Suppressor macrophage treated with lipopolysaccharide for 4 hours (primary cell): ENCODE measurements at regions not wholly inside any gene's neighbourhood (a gene's known extent, or its start where the extent isn't known, plus 50 kb on each side); places are given as distances from the start of the nearest gene placed in this dataset.
"Not testable (repeated sequence)": the region's sequence is repeated elsewhere in the genome, so short reads cannot be mapped to it uniquely, and the experiment has no call there.

Source experiments
- DNase-seq: peaks from one replicate; pipeline ENCODE4 v3.0.0-alpha.2; 2020

DNA sequence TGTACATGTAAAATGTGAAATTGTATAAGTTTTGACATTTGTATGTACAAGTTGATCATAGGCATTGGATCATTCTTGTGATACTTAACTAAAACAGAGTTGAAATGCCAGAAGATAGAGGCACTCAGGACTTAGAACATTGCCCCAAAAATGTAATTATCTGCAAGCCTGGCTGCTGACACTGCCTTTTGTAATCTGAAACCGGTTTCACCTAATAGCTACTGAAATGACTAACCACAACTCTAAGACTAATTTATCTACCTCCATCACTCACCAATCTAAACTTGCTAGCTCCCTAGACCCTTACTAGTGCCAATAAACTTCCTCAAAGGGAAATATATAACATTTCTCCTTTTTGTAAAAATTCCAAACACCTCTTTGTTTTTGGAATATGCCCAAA is 2596.2 kb downstream of the PCDH9 start:
- no peak for DNase-seq

DNA sequence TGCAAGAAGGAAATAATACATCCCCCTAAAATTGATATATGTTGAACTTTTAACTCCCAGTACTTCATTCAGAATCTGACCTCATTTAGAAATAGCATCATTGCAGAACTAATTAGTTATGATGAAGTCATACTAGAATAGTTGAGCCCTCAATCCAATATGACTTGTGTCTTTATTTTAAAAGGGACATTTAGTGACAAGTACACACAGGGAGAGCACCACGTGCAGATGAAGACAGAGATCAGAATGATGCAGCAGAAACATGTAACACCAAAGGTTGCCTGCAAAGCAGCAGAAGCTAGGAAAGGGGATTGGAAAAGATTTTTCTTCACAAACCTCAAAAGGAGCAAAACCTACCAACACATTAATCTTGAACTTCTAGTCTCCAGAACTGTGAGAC is 2602.5 kb downstream of the PCDH9 start:
- DNase-seq, result no peak

DNA sequence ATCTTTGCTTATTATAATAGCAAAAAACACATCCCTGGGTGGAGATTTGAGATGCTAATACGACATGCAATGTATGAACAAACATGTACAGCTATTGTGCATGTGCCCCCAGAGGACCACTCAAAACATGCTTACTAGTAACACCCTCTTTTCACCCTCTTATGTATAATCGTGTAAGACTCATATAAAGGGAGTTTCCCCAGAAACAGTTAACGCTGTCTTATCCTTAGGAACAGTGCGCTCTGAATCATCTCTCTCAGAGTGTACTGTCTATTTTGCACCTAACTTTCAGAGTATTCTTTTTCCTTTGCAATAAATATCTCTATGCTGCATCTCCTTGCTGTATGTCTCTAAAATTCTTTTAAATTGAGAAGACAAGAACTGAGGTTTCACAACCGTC is 2604.0 kb downstream of the PCDH9 start:
- DNase-seq, result no peak

DNA sequence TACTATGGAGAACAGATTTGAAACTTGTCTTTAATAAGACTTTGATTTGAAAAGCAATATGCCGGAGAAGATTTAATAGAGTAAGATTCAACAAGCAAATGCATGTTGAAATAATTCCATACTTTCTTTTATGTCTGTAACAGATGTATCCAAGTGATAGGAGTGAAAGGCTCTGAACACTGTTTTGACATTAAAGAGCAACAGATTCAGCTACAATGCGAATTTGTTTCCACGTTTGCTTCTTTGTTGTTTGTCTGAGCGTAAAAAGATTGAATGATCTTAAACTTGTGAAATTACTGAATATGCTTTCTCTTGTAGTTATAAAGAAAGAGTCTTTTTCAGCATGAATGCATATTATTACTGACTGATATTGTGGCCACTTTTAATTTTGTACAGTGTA is 2612.9 kb downstream of the PCDH9 start:
- no peak for DNase-seq

DNA sequence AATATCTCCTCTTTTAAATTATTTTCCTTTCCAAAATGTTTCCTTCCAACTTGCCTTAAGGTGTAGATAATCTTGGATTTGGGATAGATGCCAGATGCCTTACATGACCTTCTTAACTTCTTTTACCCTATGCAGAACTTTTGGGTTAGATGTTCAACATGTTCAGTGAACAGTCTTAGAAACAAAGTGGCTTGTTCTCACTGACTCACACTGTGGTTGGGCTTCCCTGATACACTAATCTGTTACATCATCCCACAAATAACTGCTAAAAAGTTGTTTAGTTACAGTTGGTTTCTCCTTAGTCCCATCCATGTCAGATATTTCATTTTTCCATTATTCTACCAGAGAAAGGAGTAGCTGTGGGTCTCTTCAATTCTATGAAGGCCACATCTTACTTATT is 2638.2 kb downstream of the PCDH9 start:
- no peak for DNase-seq

DNA sequence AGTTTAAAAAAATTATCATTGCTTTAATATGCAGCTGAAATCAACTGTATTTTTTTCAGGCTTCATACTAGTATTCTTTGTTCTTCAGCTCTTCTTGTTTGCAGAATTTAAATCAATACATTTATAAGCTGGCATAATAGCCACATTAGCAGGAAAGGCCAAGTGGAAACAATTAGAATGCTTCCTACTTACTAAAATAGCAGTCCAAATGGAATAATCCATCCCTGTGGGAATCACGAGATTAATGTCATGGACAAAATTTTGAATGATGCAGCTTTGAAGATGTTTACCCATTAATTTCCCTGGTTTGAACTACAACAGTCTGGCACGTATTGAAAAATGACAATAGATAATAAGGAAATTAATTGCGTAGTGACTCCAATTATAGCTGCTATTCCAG is 2650.8 kb downstream of the PCDH9 start:
- no peak for DNase-seq

DNA sequence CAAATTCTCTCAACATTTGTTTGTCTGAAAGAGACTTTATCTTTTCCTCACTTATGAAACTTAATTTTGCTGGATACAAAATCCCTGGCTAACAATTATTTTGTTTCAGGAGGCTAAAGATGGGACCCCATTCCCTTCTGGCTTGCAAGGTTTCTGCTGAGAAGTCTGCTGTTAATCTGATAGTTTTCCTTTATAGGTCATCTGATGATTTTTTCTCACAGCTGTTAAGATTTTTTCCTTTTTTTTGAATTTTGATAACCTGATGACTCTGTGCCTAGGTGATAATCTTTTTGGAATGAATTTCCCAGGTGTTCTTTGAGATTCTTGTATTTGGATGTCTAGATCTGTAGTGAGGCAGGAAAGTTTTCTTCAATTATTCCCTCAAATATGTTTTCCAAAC is 2661.4 kb downstream of the PCDH9 start:
- DNase-seq, result no peak

DNA sequence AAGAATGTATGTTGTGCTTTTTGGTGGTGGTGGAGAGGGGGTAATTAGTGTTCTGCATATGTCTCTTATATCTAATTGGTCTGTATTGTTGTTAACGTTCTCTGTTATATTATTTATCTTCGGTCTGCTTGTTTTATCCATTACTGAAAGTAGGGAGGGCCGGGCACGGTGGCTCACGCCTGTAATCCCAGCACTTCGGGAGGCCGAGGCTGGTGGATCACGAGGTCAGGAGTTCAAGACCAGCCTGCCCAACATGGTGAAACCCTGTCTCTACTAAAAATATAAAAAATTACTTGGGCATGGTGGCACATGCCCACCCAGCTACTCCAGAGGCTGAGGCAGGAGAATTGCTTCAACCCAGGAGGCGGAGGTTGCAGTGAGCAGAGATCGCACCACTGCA is 2672.1 kb downstream of the PCDH9 start:
- DNase-seq, result not testable (repeated sequence)

DNA sequence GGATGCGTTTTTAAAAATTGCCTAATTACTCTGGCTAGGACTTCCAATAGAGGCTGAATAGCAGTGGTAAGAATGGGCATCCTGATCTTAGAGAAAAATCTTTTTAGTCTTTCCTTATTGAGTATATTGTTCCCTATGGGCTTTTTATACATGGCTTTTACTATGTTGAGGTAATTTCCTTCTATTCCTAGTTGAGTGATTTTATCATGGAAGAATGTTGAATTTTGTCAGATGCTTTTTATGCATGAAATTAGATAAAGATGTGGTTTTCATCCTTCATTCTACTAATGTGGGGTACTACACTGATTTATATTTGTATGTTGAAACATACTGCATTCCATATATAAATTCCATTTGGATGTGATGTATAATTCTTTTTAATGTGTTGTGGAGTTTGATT is 2673.8 kb downstream of the PCDH9 start:
- DNase-seq, result no peak

DNA sequence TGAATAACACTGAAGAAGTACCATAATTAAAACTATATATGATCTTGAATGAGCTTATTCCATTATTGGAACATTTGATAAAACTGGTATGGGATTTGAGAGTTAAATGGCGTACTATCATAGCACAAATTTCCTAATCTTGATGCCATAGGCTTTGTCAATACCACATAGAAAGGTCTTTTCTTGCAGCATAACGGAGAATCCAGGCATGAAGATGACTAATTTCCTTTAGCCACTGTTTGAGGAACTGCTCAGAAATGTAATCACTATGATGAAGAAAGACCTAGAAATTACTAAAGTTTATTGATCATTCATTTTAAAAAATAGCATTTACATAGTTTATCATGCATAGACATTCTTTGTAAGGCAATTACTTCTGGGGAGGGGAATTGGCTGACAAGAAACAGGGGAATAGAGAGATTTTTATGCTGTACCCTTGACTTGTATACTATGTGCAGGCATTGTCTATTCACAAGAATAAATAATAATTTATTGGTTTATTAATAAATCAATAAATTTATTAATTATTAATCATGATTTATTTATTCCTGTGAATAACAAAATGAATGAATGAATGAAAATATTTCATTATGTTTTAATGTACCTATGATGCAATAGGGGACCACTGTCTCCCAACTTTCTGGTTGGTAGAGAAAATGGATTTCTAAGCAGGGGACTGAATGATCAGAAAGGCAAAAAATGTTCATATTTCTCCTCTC is 2676.6 kb downstream of the PCDH9 start:
- peak; percentile 24 for DNase-seq

DNA sequence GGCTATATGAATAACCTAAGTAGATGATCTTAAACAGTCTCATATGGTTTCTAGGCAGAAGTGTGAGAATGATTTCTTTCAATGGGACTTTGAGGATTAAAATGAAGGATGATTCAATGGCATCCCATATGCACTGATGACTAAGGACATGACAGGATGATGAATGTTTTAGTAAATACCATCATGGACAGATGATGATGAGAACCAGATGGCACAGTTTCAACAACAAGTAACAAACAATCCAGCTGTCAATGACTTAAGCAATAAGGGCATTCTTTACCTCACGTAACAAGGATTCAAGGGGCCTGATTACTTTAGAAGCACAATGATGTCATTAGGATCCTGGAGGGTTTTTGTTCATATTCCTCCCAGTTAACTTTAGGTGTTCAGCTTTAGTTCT is 2678.4 kb downstream of the PCDH9 start:
- DNase-seq, result no peak

DNA sequence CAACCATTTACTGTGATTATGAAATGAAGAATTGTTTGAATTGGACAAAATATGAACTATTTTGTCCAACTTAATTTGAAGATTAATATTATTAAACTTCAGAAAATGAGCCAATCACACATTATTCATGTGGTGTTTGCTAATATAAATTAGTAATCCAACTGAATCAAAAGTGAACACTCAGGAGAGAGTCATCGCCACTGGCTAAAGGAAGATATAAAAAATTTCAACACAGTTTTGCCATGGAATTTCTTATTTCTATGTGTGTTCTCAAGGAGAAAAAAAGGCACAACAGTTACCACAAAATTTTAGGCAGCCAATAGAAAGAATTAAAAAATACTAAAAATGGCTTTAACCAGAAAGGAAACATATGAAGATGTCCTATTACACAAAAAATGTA is 2683.8 kb downstream of the PCDH9 start:
- DNase-seq, result no peak

DNA sequence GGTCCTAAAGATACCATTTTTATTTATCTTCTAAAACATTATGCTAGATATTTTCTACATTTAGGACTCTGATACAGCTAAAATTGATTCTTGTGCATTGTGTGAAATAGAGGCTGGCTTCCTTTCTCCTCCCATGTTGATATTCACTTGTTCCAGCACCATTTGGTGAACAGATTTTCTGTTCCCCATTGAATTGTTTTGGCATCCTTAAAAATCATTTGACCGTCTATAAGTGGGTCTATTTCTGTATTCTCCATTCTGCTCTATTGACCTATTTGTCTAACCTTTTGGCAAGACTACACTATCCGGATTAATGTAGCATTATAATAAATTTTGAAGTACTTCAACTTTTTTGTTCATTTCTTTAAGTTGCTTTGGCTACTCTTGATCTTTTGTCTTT is 2689.2 kb downstream of the PCDH9 start:
- no peak for DNase-seq

DNA sequence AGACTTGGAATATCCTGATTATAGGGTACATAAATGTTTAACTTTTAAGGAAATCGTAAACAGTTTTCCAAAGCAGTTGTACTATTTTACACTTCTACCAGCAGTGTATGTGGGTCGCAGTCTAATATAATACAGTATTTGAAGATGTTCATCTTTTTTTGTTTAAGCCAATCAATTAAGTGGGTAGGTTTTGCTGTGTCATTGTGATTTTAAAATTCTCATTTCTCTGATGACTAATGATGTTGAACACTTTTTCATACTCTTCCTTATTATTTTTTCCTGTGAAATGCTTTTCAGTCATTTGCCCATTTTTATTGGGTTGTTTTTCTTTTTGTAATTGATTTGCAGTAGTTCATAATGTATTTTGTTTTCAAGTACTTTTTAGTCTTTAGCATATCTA is 2689.7 kb downstream of the PCDH9 start:
- DNase-seq, result no peak

DNA sequence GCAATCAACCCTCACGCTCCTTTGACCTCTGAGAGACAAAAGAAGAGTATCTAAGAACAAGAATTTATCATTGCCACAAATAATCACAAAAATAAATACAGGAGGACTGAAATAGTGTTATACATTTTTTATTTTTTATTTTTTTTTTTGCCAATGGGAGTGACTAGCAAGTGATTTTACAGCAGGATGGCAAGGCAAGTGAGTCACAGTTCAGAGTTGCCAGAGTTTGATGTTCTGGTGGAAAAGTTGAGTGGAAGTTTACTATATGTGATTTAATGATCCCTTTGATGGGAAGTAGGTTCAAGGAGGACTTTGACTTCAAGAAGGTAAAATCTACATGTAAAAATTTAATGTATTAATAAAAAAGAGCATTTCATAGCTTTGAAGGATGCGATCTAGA is 2691.4 kb downstream of the PCDH9 start:
- DNase-seq, result no peak

DNA sequence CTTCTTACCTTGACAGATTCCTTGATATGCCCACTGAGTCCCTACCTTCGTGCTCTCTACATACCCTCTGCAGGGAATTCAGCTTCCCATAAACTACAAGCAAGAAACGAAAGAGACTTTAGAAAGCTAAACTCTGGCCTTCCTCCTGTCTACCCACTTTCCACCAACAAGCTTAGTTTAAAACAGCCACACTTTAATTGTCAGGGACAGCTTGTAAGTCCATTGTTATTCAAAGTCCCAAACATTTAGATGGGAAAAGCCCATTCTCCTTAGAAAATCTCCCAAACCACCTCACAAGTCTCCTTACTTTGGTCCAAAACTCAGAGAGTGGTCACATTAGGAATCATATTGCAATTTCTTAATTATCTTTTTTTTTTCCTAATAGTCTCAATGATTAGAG is 2695.8 kb downstream of the PCDH9 start:
- DNase-seq, result no peak

DNA sequence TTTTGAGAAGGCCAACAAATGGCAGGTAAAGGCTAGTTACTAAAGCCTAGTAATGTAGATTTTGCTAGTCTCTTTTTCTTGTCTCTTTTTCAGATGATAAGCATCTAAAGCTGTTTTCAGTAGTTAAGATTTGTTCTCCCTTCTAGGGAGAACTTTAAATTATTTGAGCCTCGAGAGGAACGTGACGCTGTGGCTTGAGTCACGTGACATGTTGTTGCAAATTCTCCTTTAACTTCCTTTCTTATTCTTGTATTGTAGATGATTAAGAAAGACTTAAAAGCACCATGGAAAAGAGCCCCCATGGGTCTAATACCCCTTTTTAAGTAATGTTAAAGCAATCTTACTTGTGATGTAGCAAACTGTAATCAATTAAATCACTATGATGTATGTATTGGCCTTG is 2698.7 kb downstream of the PCDH9 start:
- no peak for DNase-seq

DNA sequence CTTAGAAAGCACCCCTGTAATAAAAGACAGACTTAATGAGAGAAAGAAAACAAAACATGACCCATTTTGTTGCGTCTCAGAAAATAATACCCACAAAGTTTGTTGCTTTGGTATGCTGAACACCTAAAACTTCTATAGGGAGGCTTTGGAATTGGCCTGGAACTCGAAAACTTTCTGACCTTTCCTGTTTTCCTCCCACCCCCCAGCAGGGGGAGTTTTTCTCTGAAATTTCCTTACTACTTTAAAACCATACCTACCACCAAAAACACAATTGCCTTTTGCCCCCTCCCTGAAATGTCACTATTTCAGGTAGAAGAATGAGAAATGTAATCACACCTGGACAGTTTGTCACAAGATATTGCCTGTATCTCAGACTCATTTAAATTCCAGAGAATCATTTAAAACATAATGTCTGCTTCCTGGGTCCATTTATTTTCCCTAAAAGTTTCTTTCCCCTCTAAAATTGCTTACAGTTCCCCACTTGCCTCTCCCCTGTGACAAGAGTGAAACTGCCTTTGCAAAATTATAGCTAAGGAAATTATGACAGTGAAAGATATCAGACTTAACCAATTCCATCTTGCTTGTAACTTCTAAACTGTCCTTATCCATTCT is 2700.2 kb downstream of the PCDH9 start:
- peak; percentile 21 for DNase-seq

DNA sequence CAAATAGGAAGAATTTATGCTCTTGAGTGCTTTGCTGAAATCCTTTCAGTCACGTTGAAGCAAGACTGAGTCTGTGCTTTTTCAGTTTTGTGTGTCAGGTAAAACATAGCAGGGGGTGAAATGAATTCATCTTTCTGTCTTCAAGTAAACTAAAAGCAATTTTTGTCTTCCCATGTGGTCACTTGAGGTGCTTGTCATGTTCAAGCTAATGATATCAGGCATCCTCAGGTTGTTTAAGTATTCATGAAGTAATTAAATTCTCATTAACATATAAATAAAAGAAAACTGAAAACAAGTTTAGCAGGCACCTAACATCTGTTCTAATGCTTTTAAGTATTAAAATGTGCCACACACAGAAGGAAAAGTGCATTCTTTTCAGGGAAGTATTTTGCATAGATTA is 2701.3 kb downstream of the PCDH9 start:
- DNase-seq, result no peak

DNA sequence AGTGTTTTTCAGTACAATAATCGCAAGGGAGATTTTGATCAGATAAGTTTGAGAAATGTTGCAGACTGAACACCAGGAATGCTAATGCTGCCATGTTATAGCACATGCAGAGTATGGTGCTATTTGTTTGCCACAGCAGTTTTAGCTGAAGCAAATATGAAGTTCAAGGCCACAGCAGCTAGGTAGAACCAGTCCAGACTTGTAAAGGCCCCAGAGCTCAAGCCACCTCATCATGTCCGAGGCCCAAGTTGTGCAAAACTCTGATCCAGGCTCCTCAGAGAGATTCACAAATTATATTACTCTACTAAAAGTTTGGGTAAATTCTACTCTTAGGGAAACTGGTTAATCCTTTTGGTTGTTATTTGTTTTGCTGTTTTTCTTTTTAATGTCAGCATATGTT is 2702.6 kb downstream of the PCDH9 start:
- DNase-seq, result no peak

DNA sequence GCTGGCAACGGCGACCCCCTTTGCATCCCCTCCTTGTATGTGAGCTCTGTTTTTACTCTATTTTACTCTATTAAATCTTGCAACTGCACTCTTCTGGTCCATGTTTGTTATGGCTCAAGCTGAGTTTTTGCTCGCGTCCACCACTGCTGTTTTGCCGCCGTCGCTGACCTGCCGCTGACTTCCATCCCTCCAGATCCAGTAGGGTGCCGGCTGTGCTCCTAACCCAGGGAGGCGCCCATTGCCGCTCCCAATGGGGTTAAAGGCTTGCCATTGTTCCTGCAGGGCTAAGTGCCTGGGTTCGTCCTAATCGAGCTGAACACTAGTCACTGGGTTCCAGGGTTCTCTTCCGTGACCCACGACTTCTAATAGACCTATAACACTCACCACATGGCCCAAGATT is 2704.4 kb downstream of the PCDH9 start:
- no peak for DNase-seq

DNA sequence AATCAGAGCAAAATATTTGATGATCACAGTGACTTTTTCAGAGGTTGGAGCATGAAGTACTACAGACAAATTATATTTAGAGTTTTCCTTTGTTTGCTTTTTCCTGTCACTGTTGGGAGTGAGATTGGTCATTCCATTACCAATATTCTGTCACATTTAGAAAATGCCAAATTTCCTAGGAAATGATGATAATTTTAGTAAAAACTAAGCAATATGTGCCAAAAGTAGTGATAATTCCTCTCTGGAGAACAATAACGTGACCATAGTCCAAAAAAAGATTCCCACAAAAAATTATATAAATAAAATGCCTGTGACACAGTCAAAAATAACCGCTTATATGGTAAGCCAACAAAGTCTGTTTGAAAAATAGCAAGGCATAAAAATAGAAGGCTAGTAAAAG is 2719.4 kb downstream of the PCDH9 start:
- no peak for DNase-seq

DNA sequence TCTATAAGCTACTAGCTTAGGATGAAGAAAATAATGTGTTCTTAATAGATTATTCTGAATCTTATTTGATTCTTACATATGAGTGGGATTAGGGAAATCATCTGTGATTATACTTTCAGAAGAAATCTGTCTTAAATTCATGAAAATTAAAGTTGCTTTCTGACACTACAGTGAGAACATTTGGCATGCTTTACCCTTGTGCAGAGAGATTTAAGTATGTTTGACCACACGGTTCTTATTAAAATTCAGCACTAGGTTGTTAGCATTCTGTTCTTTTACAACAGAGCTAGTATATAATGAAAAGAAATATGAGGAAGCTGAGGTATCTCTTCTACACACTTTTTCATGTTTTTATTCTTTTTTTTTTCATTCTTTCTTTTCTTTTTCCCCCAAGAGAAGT is 2723.9 kb downstream of the PCDH9 start:
- DNase-seq, result no peak

DNA sequence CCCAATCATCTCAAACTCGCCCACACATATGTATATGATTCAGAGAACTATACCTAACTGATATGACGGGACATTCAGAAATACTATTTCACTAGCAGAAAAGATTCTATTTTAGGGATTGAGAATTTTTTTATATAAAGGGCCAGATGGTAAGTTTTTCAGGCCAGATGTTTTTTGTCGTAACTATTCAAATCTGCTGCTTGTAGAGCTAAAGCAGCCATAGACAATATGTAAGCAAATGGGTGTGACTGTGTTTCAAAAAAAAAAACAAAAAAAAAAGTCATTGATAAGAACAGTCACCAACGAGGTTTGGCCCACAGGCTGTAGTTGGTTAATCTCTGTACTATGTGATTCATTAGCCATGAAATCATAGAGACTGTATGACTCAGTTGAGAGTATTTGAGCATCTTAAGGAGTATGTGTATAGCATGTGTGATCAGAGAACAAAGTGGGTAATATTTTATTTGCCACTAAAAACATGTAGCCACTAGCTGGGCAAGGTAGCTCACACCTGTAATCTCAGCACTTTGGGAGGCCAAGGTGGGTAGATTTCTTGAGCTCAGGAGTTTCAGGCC is 2724.7 kb downstream of the PCDH9 start:
- no peak for DNase-seq

DNA sequence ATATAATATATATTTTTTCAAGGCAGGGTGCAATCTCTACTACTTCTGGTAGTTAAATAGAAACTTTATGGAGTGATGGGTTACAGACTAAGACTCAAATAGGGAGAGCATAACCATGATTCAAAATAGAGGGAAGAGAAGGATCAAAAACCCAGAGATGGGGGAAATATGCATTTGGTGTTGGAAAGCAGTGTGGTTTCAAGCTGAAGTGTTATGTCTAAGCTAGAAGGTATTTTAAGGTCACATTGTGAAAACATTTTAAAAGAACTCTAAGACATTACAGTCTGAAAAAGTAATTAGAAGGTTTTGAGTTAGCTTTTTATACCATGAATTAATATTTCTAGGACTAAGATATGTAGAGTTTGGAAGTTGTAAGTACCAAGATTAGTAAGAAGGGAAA is 2741.4 kb downstream of the PCDH9 start:
- DNase-seq, result no peak
